GM23338 (cell line): ENCODE measurements at regions not wholly inside any gene's neighbourhood (a gene's known extent, or its start where the extent isn't known, plus 50 kb on each side); places are given as distances from the start of the nearest gene placed in this dataset.
"Not testable (repeated sequence)": the region's sequence is repeated elsewhere in the genome, so short reads cannot be mapped to it uniquely, and the experiment has no call there.

Experiments
- EZH2 ChIP-seq: fragments of 200-600 bp; sonication (generic); IDR thresholded peaks from one replicate; pipeline ENCODE4 v1.8.0; 2017; ENCODE audit warnings: antibody characterized with exemption, mild to moderate bottlenecking, low read depth; ENCODE audit not compliant: unreplicated experiment
- EZH2phosphoT487 ChIP-seq: fragments of 200-600 bp; sonication (generic); IDR thresholded peaks from one replicate; pipeline ENCODE4 v1.8.1; 2018; ENCODE audit warnings: antibody characterized with exemption; ENCODE audit not compliant: unreplicated experiment
- JUNB ChIP-seq: IDR thresholded peaks from one replicate; pipeline ENCODE4 v1.6.1; 2016; ENCODE audit warnings: antibody characterized with exemption; ENCODE audit not compliant: unreplicated experiment
- POLR2AphosphoS5 ChIP-seq: IDR thresholded peaks from 2 replicates; pipeline ENCODE4 v1.6.1; 2016; ENCODE audit warnings: antibody characterized with exemption, low read depth
- STAT1 ChIP-seq: IDR thresholded peaks from one replicate; pipeline ENCODE4 v1.6.1; 2016; ENCODE audit warnings: antibody characterized with exemption; ENCODE audit not compliant: unreplicated experiment
- TF ChIP-seq, protein P1 (sequence below), 2 experiments: fragments of 200-600 bp in 1 of 2; sonication (generic) in 1 of 2; conservative IDR thresholded peaks; 2 replicates each; pipeline versions ENCODE4 v1.5.1 to v1.6.1; 2016 to 2017; ENCODE audit warnings: antibody characterized with exemption in 2 of 2, low read depth in 2 of 2, mild to moderate bottlenecking in 2 of 2, moderate library complexity in 1 of 2
- TF ChIP-seq, protein P2 (sequence below): IDR thresholded peaks from one replicate; pipeline ENCODE4 v1.6.1; 2018; ENCODE audit warnings: antibody characterized with exemption; ENCODE audit not compliant: unreplicated experiment
- TF ChIP-seq, protein P3 (sequence below): IDR thresholded peaks from 2 replicates; pipeline ENCODE4 v1.6.1; 2016; ENCODE audit warnings: antibody characterized with exemption

DNA sequence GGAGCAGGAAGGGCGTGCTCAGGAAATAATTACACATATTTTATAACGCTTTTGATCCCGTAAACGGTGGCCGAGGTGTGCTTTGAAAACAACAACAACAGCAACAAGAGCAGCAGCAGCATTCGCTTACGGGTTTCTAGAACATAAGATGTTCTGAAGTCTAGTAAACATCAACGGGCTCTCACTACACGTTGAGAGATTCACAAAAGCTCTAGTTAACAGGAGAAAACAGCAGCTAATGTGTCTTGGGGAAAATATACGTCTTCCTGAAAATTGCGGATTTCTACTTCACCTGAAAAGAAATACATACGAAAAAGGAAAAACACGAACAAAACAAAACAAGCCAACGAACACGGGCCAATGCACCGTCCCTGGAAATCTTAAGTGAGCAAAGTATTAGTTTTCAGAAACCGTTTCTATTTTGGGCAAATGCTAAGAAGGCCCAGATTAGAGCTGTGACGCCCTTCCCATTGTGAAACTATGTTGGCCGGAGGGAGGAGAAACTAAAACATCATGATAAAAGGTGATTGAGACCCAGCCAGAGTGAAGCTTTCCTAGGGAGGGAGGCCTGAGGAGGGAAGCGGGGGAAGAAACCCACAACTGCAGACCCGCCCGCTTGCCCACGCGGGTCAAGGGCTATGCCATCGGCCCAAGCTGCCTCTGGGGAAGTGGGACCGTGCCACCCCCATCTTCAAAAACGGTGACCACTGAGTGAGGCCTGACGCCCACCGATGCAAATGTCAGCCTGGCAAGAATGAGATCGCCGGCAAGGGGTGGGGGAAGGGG is 105.9 kb upstream of the ANKRD30BL start:
- TF ChIP-seq, protein P1, sequence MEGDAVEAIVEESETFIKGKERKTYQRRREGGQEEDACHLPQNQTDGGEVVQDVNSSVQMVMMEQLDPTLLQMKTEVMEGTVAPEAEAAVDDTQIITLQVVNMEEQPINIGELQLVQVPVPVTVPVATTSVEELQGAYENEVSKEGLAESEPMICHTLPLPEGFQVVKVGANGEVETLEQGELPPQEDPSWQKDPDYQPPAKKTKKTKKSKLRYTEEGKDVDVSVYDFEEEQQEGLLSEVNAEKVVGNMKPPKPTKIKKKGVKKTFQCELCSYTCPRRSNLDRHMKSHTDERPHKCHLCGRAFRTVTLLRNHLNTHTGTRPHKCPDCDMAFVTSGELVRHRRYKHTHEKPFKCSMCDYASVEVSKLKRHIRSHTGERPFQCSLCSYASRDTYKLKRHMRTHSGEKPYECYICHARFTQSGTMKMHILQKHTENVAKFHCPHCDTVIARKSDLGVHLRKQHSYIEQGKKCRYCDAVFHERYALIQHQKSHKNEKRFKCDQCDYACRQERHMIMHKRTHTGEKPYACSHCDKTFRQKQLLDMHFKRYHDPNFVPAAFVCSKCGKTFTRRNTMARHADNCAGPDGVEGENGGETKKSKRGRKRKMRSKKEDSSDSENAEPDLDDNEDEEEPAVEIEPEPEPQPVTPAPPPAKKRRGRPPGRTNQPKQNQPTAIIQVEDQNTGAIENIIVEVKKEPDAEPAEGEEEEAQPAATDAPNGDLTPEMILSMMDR (conservative IDR thresholded peaks at IDR 0.05; ENCODE audit: low read depth in 2 of 2), result not testable (repeated sequence)
- TF ChIP-seq EZH2phosphoT487, EZH2, POLR2AphosphoS5, JUNB, STAT1: not testable (repeated sequence)
- TF ChIP-seq, protein P2, sequence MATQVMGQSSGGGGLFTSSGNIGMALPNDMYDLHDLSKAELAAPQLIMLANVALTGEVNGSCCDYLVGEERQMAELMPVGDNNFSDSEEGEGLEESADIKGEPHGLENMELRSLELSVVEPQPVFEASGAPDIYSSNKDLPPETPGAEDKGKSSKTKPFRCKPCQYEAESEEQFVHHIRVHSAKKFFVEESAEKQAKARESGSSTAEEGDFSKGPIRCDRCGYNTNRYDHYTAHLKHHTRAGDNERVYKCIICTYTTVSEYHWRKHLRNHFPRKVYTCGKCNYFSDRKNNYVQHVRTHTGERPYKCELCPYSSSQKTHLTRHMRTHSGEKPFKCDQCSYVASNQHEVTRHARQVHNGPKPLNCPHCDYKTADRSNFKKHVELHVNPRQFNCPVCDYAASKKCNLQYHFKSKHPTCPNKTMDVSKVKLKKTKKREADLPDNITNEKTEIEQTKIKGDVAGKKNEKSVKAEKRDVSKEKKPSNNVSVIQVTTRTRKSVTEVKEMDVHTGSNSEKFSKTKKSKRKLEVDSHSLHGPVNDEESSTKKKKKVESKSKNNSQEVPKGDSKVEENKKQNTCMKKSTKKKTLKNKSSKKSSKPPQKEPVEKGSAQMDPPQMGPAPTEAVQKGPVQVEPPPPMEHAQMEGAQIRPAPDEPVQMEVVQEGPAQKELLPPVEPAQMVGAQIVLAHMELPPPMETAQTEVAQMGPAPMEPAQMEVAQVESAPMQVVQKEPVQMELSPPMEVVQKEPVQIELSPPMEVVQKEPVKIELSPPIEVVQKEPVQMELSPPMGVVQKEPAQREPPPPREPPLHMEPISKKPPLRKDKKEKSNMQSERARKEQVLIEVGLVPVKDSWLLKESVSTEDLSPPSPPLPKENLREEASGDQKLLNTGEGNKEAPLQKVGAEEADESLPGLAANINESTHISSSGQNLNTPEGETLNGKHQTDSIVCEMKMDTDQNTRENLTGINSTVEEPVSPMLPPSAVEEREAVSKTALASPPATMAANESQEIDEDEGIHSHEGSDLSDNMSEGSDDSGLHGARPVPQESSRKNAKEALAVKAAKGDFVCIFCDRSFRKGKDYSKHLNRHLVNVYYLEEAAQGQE, result not testable (repeated sequence)
- TF ChIP-seq, protein P3, sequence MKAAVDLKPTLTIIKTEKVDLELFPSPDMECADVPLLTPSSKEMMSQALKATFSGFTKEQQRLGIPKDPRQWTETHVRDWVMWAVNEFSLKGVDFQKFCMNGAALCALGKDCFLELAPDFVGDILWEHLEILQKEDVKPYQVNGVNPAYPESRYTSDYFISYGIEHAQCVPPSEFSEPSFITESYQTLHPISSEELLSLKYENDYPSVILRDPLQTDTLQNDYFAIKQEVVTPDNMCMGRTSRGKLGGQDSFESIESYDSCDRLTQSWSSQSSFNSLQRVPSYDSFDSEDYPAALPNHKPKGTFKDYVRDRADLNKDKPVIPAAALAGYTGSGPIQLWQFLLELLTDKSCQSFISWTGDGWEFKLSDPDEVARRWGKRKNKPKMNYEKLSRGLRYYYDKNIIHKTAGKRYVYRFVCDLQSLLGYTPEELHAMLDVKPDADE, result not testable (repeated sequence)
